Colonic mucosa (tissue), 4 donors: ENCODE measurements at regions not wholly inside any gene's neighbourhood (a gene's known extent, or its start where the extent isn't known, plus 50 kb on each side); places are given as distances from the start of the nearest gene placed in this dataset.

Experiments used
- DNase-seq: peaks from one replicate; pipeline ENCODE4 v3.0.0-alpha.2; 2020
- H3K27ac ChIP-seq: fragments of 200-600 bp; one replicate; pipeline ENCODE4 v1.8.0; 2021
- H3K27me3 ChIP-seq: fragments of 200-600 bp; one replicate; pipeline ENCODE4 v1.8.0; 2021
- H3K36me3 ChIP-seq: fragments of 200-600 bp; one replicate; pipeline ENCODE4 v1.8.0; 2021
- H3K4me1 ChIP-seq: fragments of 200-600 bp; one replicate; pipeline ENCODE4 v1.8.0; 2021; ENCODE audit warnings: mild to moderate bottlenecking
- H3K4me3 ChIP-seq: fragments of 200-600 bp; one replicate; pipeline ENCODE4 v1.8.0; 2021
- H3K9ac ChIP-seq, 2 donors: one replicate each; pipeline ENCODE4 v1.7.0; 2013; ENCODE audit warnings: control low read depth in 2 of 2, low read depth in 2 of 2, low read length in 2 of 2
- H3K9me3 ChIP-seq: fragments of 200-600 bp; one replicate; pipeline ENCODE4 v1.8.0; 2021
- CTCF ChIP-seq: fragments of 200-600 bp; IDR thresholded peaks from one replicate; pipeline ENCODE4 v1.8.0; 2022; ENCODE audit warnings: antibody characterized with exemption, mild to moderate bottlenecking
- intact Hi-C: fragments of 100-400 bp; cut with DNase I; formaldehyde crosslinking; loops from one replicate; pipeline ENCODE4 v1.14.1; 2022
- donor health status: healthy.
- donor health status: DM: no; HTN: no; CAD: no.
- donor health status: DM: no; HTN: no; CAD: no.

GRCh38 chr2:144959416-144959815 lies 439.5 kb upstream of the ZEB2 start:
- no peak overlapping the region for H3K27ac ChIP-seq
- H3K9ac ChIP-seq: no peak overlapping the region
- no peaks in the 10 kb centered on the region for H3K4me1 ChIP-seq
- H3K4me3 ChIP-seq: no peak overlapping the region
- intact Hi-C loops: no loop called here
- H3K27me3 ChIP-seq: no peaks in the 10 kb centered on the region
- TF ChIP-seq CTCF: no peak
- DNase-seq: no peak
- no peaks in the 10 kb centered on the region for H3K9me3 ChIP-seq
- no peaks in the 10 kb centered on the region for H3K36me3 ChIP-seq

GRCh38 chr2:144950899-144951560 lies 431.1 kb upstream of the ZEB2 start:
- Histone ChIP-seq H3K4me3 (no peak overlapping the region), H3K9ac (no peak overlapping the region), H3K27ac (no peak overlapping the region), H3K4me1 (no peaks in the 10 kb centered on the region), H3K36me3 (no peaks in the 10 kb centered on the region), H3K27me3 (no peaks in the 10 kb centered on the region), H3K9me3 (no peaks in the 10 kb centered on the region)
- intact Hi-C loops: no loop called here
- no peak for TF ChIP-seq CTCF
- DNase-seq: no peak

- H3K27me3 ChIP-seq: no peaks in the 10 kb centered on the region
- DNase-seq: no peak
- TF ChIP-seq CTCF: no peak
- no peaks in the 10 kb centered on the region for H3K9me3 ChIP-seq
- no peaks in the 10 kb centered on the region for H3K4me1 ChIP-seq
- no peaks in the 10 kb centered on the region for H3K36me3 ChIP-seq
- H3K27ac ChIP-seq: no peak overlapping the region
- H3K9ac ChIP-seq: no peak overlapping the region
- intact Hi-C loops: no loop called here
- H3K4me3 ChIP-seq: no peak overlapping the region
These were observed 428.4 kb upstream of the ZEB2 start for GRCh38 chr2:144948205-144948855.

- H3K36me3 ChIP-seq: no peaks in the 10 kb centered on the region
- TF ChIP-seq CTCF: no peak
- H3K27me3 ChIP-seq: no peaks in the 10 kb centered on the region
- H3K9me3 ChIP-seq: no peaks in the 10 kb centered on the region
- no peak overlapping the region for H3K4me3 ChIP-seq
- no peak overlapping the region for H3K27ac ChIP-seq
- H3K4me1 ChIP-seq: no peaks in the 10 kb centered on the region
- no peak overlapping the region for H3K9ac ChIP-seq
- intact Hi-C loops: no loop called here
- DNase-seq: no peak
These were observed 427.8 kb upstream of the ZEB2 start for GRCh38 chr2:144947709-144948037.

GRCh38 chr2:144946263-144946662 lies 426.3 kb upstream of the ZEB2 start:
- Histone ChIP-seq H3K9ac (no peak overlapping the region), H3K4me1 (no peaks in the 10 kb centered on the region), H3K27ac (no peak overlapping the region), H3K27me3 (no peaks in the 10 kb centered on the region), H3K4me3 (no peak overlapping the region), H3K9me3 (no peaks in the 10 kb centered on the region), H3K36me3 (no peaks in the 10 kb centered on the region)
- TF ChIP-seq CTCF: no peak
- DNase-seq: no peak
- intact Hi-C loops: no loop called here
